DMS114 treated with DMSO at 0.1 percent for 48 hours (cell line): ENCODE measurements at regions not wholly inside any gene's neighbourhood (a gene's known extent, or its start where the extent isn't known, plus 50 kb on each side); places are given as distances from the start of the nearest gene placed in this dataset.

ENCODE experiments used
- DNase-seq: peaks from one replicate; lab custom pipeline; 2025; ENCODE audit not compliant: unreplicated experiment; lab: John Stamatoyannopoulos, UW

DNA sequence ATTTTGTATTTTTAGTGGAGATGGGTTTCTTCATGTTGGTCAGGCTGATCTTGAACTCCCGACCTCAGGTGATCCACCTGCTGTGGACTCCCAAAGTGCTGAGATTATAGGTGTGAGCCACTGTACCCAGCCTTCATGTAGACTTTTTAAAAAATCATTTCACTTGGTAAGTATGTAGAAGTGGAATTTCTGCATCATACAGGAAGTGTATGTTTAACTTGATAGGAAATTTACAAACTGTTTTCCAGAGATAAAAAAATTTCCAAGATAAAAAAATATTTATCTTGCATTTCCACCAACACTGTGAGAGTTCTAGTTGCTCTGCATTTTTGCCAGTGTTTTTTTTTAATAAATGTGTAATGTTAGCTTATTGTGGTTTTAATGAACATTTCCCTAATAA lies 155.8 kb downstream of the ZNF608 start:
- DNase-seq: no peak

DNA sequence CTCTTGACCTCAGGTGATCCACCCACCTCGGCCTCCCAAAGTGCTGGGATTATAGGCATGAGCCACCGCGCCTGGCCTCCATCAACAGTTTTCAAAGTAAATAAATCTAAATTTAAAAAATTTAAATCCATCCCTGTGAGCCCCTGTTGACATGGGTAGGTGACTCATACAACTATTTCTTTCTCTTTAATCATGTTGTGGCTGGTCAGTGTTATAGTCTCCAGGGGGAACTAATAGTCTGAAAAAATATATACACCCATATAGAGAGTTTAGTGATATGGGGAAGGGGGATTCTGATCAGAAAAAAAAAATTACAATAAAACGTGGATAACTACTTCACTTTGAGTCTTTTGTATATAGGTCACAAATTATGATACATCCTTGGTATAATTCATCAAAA lies 159.2 kb downstream of the ZNF608 start:
- DNase-seq: no peak

DNA sequence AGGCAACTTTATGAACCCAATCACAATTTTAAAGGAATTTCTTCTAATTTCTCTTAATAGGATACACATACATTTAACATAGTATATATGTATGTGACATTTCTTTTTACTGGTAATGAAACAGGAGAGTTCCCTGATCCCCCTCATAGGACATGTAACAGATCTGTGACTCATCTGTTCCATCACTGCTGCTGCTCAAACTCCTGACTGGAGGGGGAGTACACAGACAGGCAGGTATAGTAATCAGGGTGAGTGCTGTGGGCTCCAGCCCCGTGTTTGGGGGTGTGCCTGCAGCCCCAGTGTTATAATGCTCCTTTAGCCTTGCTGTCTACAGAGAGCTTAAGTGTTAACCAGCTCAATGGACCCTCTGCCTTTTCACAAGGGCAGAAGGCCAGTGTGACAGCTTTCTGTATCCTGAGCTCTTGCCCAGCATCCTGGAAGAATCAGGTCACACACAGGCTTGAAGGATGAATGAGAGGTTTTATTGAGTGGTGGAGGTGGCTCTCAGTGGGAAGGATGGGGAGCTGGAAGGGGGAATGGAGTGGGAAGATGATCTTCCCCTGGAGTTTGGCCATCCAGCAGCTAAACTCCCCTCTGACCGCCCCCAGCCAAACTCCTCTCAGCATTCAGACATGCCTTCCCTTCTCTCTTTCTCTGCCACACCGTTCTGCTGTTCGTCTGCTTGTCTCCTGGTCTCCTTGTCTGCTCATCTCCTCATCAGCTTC lies 161.3 kb downstream of the ZNF608 start:
- no peak for DNase-seq

DNA sequence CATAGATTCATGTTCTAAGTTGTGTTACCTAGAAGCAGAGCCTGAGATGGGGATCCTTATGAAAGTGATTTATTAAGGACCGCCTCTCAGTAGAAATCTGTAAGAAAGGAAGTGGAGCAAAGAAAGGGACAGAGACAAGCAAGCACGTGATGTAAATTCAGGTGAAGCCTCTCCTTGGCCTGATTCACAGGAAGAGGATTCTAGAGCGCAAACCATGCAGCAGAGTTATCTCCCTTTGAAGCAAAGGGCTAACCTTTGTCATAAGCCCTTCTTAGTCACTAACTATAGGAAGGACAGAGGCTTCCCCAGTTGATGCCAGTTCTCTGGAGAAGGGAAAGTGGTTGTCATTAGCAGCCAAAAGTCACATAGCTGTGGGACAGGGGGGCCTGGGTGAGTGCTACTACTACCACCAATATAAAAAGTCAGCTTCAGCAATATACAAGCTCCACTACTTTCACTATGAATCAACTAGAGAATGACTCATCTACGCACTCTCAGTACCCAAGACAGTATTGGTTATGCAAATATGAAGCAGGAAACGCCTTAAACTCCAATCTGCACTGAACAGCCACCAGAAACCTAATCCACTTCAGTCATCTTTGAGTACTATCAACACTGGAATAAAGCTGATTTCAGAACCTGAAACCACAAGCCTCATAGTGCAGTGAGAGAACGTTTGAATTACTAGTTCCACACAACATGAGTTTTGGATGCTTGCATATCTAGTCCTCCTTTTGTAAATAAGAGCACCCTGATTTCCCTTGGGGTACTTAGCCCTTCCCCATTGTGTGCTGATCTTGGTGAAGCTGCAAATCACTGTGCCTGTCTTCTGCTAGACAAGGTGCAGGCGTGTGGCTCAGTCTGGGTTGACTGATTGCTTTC lies 162.7 kb downstream of the ZNF608 start:
- no peak for DNase-seq

DNA sequence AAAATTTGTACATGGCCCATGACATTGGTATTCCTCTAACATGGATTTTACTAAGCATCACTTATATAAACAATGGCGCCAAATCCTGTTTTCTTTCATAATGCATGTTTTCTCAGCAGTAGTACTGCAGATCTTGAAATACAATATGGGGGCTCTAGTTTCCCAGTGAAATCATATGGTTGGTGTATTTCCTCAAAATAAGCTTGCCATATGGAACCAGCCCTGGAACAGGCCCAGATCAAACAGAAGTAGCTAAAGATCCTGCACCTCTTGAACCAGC lies 163.9 kb downstream of the ZNF608 start:
- no peak for DNase-seq

DNA sequence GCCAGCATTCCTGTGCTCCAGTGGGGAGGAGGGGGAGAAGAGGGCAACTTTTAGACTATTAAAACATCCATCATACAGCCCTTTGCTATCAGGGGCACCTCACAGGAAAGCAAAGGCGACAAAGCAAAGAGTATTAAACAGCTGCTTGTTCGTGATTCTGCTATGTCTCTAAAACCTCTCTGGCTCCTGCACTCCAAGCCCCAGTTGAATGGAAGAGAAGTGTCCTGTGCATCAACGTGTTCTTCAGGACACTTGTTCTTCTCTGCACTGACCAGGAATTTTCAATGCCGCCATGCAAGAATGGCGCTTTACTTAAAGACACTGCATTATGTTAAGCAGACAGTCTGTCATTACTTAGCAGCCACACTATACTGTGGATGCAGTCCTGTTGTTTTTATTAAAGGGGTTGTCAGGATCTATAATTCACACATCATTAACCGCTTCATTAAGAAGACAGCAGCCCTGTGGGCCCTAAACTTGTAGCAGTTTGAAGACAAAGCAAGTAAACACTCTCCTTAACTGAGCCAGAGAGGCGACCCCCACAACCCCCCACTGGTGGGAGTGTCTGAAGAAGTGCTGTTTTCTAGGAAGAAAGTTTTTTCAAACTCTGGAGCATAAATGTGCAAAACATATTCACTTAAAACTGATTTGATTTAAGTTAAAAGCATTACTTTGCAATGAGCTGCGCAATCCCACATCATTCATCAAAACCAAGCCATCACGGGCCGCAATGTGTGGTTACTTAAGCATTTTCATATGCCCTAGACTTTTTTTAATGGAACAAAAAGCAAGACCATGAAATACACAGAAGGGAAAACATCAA lies 164.5 kb downstream of the ZNF608 start:
- DNase-seq: no peak

DNA sequence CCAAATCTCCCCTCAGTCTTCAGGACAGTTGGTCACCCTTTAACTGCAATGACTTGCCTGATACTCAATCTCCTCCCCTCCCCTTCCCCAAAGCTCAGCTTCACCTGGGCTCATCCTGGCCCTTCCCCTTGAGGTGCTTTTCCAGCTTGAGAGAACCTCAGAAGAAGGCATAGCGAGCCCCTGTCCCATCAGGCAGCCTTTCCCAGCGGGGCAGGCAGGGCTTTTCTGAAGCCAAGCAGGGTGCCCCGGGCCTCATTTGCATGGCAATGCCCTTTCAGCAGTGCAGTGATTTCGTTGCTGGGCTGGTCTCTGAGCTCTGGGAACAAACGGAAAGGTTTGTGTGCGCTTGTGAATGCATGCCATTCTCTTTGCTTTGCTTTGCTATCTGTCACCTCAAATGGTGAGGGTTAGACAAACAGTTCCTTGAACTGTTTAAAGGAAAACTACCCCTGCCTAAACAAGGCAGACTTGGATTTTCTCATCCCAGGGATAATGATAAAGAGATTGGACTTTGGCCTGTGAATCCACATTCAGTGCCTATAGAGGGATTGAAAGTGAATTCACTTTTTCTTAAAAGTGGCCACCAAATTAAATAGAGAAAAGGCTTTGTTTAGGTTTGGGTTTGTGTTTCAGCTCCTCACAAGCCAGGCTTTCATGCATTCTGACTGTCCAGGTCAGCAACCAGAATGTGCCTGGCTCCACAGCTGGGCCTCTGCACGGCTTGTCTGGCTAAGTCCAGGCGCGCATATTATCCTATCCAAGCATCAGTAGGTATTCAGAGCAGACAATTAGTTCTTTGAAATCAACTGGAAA lies 165.3 kb downstream of the ZNF608 start:
- DNase-seq: no peak

DNA sequence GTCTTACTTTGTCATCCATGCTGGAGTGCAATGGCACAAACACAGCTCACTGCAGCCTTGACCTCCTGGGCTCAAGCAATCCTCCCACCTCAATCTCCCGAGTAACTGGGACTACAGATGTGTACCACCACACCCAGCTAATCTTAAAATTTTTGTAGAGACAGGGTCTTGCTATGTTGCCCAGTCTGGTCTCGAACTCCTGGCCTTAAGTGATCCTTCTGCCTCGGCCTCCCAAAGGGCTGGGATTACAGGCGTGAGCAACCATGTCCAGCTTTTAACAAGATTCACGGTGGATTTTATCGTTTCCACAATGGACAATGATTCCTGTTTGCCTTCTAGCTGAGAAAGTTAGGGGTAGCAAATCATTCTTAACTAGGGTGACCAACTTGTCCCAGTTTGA lies 165.9 kb downstream of the ZNF608 start:
- DNase-seq: no peak

DNA sequence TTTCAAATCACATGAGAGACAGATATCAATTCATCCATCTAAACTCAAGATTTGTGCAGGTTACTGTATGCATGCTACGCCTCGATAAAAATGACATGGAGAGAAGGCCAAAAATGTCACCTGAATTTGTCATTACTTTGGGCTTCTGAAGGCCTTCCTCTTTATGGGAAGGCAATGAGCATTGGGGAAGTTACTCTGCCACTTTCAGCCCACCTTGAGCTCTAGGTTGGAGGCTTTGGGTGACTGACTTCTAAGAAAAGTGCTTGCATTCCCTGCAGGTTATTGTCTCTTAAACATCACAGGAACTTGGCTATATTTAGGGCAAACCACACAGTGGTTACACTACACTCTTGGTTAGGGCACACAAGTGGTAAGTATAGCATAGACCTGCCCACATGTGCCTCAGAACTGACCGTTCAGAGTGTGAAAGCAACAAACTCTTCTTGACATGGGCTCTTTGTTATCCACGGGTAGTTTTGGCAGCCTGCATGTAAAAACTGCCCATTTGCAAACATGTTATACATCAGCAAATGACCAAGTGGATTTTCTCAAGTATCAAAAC lies 169.5 kb downstream of the ZNF608 start:
- no peak for DNase-seq

DNA sequence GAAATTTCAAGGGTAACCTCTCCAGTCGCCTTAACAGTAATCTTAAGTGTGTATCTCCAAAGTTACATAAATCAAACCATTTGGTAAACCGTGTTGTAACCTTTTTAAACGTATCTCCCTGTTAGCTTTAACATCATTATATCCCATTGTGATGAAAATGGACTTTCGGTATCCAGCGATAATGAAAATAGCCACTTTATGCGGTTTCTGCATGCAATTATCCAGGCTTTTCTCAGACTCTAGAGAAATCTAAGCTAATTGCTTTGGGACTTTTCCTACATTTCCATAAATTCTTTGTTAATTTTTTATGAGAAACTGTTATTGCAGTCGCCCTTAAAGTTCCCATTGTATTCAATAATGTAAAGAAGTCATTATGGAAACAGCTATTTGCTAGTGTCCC lies 170.7 kb downstream of the ZNF608 start:
- no peak for DNase-seq

DNA sequence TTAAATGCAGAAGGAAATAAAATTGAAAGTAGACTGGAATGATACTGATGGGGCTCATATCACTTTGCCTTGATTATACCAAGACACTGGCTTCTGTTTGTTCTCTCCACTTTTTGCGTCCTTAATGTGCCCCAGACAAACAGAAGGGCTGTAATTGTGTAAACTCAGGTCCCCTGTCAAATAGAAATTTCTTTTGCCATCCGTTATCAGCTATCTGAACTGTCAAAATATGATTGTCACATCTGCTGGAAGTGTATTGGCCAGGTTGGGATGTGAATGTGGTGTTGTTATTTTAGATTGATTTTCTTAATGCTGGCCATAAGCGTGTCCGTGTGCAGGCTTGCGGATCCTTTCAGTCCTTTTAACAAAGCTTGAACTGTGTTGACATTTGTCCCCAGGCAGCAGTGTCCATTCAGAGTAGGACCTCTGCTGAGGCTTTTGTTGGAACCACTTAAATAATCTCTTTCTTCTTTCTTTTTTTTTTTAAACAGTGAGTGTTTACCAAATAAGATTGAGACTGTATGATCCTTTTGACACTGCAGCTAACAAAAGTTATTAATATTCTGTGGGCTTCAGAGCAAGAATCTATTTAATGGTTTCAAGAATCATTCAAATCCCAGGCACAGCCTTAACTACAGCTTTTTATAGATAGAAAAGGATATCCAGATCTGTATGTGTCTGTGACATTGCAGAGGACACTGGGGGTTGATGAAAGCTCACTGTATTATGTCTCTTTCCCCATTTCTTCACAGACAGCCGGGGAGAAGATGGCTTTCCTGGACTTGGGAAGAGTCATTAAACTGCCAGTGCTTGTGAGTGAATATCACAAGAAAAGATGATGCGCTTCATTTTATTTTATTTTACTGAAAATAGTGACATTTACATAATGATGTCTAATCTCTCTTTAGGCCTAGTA lies 171.7 kb downstream of the ZNF608 start:
- DNase-seq: no peak

DNA sequence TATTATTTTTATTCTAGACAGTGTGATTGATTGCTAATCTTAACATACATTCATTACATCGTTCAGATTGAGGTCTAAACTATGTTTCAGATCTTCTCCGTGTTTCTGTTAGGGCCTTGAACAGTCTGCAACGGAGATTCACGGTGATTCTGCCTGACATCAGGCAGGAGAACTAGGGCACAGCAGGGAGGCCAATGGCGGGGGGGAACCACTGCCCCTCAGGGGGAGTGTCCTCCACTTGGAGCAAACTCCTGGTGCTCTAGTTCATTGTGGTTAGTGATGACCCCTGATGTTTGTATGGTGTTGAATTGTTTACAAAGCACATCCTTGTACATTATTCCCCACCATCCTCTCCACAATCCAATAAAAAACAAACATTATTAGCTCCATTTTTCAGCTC lies 173.5 kb downstream of the ZNF608 start:
- DNase-seq: no peak

DNA sequence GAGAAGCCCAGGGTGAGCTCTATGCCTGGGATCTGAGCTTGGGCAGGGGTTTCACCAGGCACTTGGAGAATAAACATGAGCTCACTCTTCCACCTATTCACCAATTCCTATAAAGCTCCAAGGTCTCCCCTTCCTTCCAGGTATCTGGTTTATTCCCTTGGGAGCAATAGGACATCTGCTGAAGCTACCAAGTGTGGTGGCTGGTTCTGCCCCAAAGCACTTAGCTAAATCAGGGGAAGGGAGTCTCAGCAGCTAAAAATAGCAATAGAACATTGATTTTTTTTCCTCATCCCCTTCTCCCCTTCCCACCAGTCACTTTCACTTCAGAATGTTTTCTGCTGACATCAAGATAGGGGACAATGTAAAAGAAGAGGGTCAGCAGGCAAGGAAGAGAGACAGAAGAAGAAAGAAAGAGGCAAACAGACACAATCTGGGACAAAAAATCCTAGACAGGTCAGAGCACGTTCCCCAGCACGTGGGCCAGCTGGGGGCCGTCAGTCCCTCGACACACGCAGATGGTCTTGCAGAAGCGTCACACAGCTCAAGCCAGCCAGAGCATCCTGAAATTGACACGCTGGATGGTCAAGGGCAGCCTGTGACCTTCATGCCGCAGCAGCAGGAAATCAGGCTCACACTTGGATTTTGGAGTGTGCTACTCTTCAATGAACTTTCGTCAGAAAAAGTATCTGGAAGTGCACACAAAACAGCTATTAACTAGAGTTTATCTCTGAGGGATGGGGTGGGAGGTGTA lies 176.0 kb downstream of the ZNF608 start:
- DNase-seq: no peak

DNA sequence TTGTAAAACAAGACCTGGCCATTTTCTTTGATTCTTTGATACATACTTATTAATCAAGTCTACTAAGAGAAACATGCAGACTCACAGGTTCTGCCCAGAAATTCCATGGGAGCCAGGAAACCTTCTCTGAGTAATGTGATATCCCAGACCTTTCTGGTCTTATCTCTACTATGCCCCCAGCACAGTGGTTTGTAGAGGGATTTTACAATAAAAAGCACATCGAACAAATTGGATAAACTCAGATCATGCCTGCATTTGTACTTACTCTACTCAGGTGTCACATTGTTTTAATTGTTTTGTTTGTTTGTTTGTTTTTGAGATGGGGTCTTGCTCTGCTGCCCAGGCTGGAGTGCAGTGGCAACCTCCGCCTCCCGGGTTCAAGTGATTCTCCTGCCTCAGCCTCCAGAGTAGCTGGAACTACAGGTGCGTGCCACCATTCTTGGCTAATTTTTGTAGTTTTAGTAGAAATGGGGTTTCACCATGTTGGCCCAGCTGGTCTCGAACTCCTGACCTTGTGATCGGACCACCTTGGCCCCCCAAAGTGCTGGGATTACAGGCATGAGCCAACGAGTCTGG lies 179.5 kb downstream of the ZNF608 start:
- no peak for DNase-seq

DNA sequence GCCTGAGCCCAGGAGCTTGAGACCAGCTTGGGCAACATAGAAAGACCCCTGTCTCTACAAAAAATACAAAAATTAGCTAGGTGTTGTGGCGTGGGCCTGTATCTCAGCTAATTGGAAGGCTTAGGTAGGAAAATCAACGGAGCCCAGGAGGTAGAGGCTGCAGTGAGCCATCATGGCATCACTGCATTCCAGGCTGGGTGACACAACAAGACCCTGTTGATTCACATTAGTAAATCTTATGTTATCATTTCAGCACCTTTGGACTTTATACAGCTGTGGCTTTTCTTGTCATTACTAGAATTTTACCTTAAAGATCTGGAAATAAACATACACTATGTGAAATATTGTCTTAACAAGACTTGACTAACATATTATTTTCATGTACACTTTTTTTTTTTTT lies 185.0 kb downstream of the ZNF608 start:
- DNase-seq: no peak

DNA sequence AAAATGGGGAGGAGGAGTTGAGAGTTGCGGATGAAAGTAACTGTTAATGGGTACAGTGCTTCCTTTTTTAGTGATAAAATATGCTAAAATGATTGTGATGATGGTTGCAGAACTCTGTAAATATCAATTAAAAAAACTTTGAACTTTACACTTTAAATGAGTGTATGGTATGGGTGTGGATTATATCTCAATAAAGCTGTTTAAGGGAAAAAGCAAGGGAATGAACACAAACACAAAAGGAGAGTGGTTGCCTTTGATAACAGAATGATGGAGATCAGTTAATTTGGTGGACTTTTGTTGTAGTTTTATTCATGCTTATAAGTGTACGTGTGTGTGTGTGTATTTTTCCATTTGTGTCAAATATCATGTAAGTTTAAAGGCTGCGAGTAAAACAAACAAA lies 186.1 kb downstream of the ZNF608 start:
- no peak for DNase-seq

DNA sequence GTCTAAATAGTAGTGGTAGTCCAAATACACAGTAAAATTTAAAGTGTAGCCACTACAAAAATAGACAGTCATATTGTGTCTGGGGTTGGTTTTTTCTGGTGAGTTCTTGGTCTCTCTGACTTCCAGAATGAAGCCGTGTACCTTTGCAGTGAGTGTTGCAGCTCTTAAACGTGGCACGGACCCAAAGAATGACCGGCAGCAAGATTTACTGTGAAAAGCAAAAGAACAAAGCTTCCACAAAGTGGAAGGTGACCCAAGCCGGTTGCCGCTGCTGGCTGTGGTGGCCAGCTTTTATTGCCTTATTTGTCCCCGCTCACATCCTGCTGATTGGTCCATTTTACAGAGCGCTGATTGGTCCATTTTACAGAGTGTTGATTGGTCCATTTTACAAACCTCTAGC lies 188.7 kb downstream of the ZNF608 start:
- no peak for DNase-seq

DNA sequence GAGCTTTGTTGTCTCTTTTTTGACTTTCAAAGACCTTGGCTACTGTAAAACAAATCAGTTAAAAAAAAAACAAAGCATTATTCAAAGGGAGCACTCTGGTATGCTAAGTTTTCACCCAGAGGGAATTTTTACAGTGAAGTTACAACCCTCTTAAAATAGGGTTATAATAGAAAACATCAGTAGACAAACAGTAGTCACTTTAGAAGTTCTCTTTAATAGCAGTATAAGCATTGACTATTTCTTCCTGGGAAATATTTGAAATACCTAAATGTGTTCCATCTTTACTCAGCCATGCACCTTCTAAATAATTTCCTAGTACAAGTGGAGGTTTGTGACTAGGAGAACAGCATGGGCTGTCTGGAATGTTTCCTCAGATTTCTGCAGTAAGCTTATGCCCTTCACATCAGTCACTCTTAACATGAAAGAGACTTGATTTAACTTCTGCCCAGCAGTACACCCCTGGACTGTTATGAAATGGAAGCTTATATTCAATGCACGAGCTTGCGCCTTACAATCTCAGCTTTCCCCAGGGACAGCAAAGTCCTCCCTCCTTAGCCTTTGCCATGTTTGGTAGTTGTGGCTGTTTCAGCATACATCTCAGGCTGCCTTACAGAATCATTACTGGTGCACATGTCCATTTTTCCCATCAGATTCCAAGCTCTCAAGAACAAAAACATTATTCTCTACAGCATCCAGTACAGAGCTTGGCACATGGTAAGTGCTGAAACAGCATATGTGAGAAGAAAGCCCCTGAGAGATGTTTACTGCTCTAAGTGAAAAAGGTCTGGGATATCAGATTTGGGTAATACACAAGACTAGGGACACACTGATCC lies 191.5 kb downstream of the ZNF608 start:
- DNase-seq: no peak
